GM12878 (cell line): ENCODE measurements at regions not wholly inside any gene's neighbourhood (a gene's known extent, or its start where the extent isn't known, plus 50 kb on each side); places are given as distances from the start of the nearest gene placed in this dataset.

Experiments
- ATAC-seq: fragments of 200-7000 bp; cut with Tn5 transposase; 3 replicates; pipeline ENCODE4 v1.9.1; 2020; ENCODE audit warnings: mild to moderate bottlenecking, moderate library complexity
- BruUV-seq: library from RNA; stranded (reverse); fragments of 400-500 nt; replicated peaks from 2 replicates; lab custom pipeline; 2021; lab: Mats Ljungman, UMichigan
- CTCF ChIA-PET: fragments of 300-600 bp; sonication (Branson Sonifier 250); formaldehyde crosslinking; extraction: SDS; loops from one replicate; lab custom pipeline; 2021; ENCODE audit warnings: inconsistent platforms; lab: Yijun Ruan, JAX
- POLR2A ChIA-PET: fragments of 350-600 bp; formaldehyde crosslinking; extraction: SDS; loops from one replicate; lab custom pipeline; 2021; ENCODE audit warnings: inconsistent platforms; lab: Charles Lee
- RAD21 ChIA-PET: fragments of 300-600 bp; sonication (Branson Sonifier 250); formaldehyde crosslinking; loops from one replicate; lab custom pipeline; 2023; ENCODE audit warnings: antibody characterized with exemption; ENCODE audit not compliant: unreplicated experiment; lab: Charles Lee
- SMC1A ChIA-PET: fragments of 300-600 bp; sonication (Branson Sonifier 250); formaldehyde crosslinking; loops from one replicate; lab custom pipeline; 2023; ENCODE audit not compliant: unreplicated experiment, uncharacterized antibody; lab: Charles Lee
- DNase-seq: peaks from one replicate; pipeline ENCODE4 v3.0.0-alpha.2; 2011; ENCODE audit warnings: low read depth, low spot score
- FAIRE-seq: peaks from 3 replicates; lab custom pipeline; 2011; peaks lifted over from hg19 to GRCh38; lab: Jason Lieb, UNC
- H2AFZ ChIP-seq: 2 replicates; pipeline ENCODE4 v1.6.0; 2011; ENCODE audit warnings: low read depth, low read length, control low read depth; ENCODE audit not compliant: control insufficient read depth
- H3K27ac ChIP-seq: 2 replicates; pipeline ENCODE4 v1.5.1; 2011; ENCODE audit warnings: control low read depth; ENCODE audit not compliant: control insufficient read depth, insufficient read depth
- H3K27me3 ChIP-seq, 2 experiments: replicated peaks in 1 of 2; 2 replicates each; pipeline versions ENCODE4 v1.6.0 to v1.6.1; 2011; ENCODE audit warnings: low read length in 1 of 2; ENCODE audit not compliant: control insufficient read depth in 2 of 2, insufficient read depth in 2 of 2
- H3K36me3 ChIP-seq, 2 experiments: 2 replicates each; pipeline ENCODE4 v1.5.1; 2011; ENCODE audit warnings: low read length in 1 of 2; ENCODE audit not compliant: control insufficient read depth in 2 of 2, insufficient read depth in 2 of 2
- H3K4me1 ChIP-seq: 2 replicates; pipeline ENCODE4 v1.6.1; 2011; ENCODE audit warnings: mild to moderate bottlenecking, low read length, moderate library complexity, mixed read lengths; ENCODE audit not compliant: control insufficient read depth, insufficient read depth
- H3K4me2 ChIP-seq: 2 replicates; pipeline ENCODE4 v1.6.0; 2011; ENCODE audit warnings: control low read depth; ENCODE audit not compliant: control insufficient read depth, insufficient read depth
- H3K4me3 ChIP-seq: fragments of 200-600 bp; sonication (generic); 2 replicates; pipeline ENCODE4 v1.5.1; 2016
- H3K79me2 ChIP-seq: 2 replicates; pipeline ENCODE4 v1.6.0; 2011; ENCODE audit warnings: low read length; ENCODE audit not compliant: control insufficient read depth, insufficient read depth
- H3K9ac ChIP-seq: 2 replicates; pipeline ENCODE4 v1.8.0; 2011; ENCODE audit warnings: low read length, control low read depth, mixed read lengths; ENCODE audit not compliant: control insufficient read depth, insufficient read depth
- H3K9me3 ChIP-seq: replicated peaks from 3 replicates; pipeline ENCODE4 v1.5.1; 2011; ENCODE audit warnings: mild to moderate bottlenecking, low read length; ENCODE audit not compliant: control insufficient read depth, insufficient read depth
- H4K20me1 ChIP-seq: 2 replicates; pipeline ENCODE4 v1.6.0; 2011; ENCODE audit not compliant: control insufficient read depth, insufficient read depth
- CUX1 ChIP-seq: IDR thresholded peaks from 2 replicates; pipeline ENCODE4 v1.6.1; 2012; ENCODE audit warnings: improper control_type of control experiment, low read depth, low read length; ENCODE audit not compliant: insufficient replicate concordance
- E2F8 ChIP-seq: fragments of 450-650 bp; IDR thresholded peaks from 2 replicates; pipeline ENCODE4 v1.6.1; 2018; ENCODE audit warnings: mild to moderate bottlenecking, low read depth, moderate library complexity; ENCODE audit not compliant: partially characterized antibody
- IRF5 ChIP-seq: fragments of 450-650 bp; IDR thresholded peaks from 2 replicates; pipeline ENCODE4 v1.6.1; 2017; ENCODE audit warnings: borderline replicate concordance
- RB1 ChIP-seq: fragments of 450-650 bp; formaldehyde crosslinking; IDR thresholded peaks from 2 replicates; pipeline ENCODE4 v1.6.1; 2017; ENCODE audit warnings: mild to moderate bottlenecking, borderline replicate concordance
- SREBF2 ChIP-seq: IDR thresholded peaks from 2 replicates; pipeline ENCODE4 v1.6.1; 2012; ENCODE audit warnings: mild to moderate bottlenecking, low read length
- TCF12 ChIP-seq: IDR thresholded peaks from 2 replicates; pipeline ENCODE4 v1.6.1; 2011; ENCODE audit warnings: low read depth, mild to moderate bottlenecking, low read length
- WGBS: methylation state at CpG from one replicate; pipeline ENCODE4 v1.1.6; 2016; ENCODE audit warnings: low lambda C conversion rate; ENCODE audit not compliant: insufficient replicate concordance, insufficient coverage; ENCODE audit errors: missing lambda C conversion rate; 5-methylcytosine and 5-hydroxymethylcytosine counted together
- in situ Hi-C: fragments of 300-500 bp; cut with MboI; formaldehyde crosslinking; loops from 9 replicates; pipeline ENCODE4 v1.14.3; 2018; ENCODE audit warnings: mixed read lengths
- intact Hi-C: fragments of 100-400 bp; cut with micrococcal nuclease; formaldehyde crosslinking; loops from one replicate; pipeline ENCODE4 v1.14.2; 2022; ENCODE audit not compliant: unreplicated experiment

- no peak for TF ChIP-seq IRF5
Measured at GRCh38 chr7:42753811-42754363, 158.0 kb downstream of the C7orf25 start (continued).

GRCh38 chr7:42753367-42753766 is 158.5 kb downstream of the C7orf25 start:
- H3K79me2 ChIP-seq = no peaks in the 10 kb centered on the region
- no peaks in the 10 kb centered on the region; a peak in 1 of 4 replicates for H3K27me3 ChIP-seq
- no peak for FAIRE-seq
- H4K20me1 ChIP-seq = no peaks in the 10 kb centered on the region
- WGBS = 53% methylated on average over 2 of the region's 2 CpGs
- H3K27ac ChIP-seq = no peak overlapping the region
- TF ChIP-seq TCF12 = no peak
- no peak for DNase-seq
- H3K36me3 ChIP-seq = no peaks in the 10 kb centered on the region
- H3K4me1 ChIP-seq = no peaks in the 10 kb centered on the region
- BruUV-seq = no TSS peak
- intact Hi-C loops = no loop called here
- H3K9me3 ChIP-seq = no peaks in the 10 kb centered on the region
- no peak overlapping the region for H2AFZ ChIP-seq
- ChIA-PET CTCF (no interaction called here), POLR2A (no interaction called here), SMC1A (no interaction called here), RAD21 (no interaction called here)
- H3K4me2 ChIP-seq = no peak overlapping the region
- no peak for ATAC-seq
- H3K4me3 ChIP-seq = no peak overlapping the region
- in situ Hi-C loops = no loop called here
- no peak overlapping the region for H3K9ac ChIP-seq

- 8% methylated on average over 4 of the region's 4 CpGs for WGBS
- Histone ChIP-seq H3K27me3 (no peaks in the 10 kb centered on the region; a peak in 1 of 4 replicates), H3K4me3 (no peak overlapping the region), H4K20me1 (no peaks in the 10 kb centered on the region), H3K9ac (no peak overlapping the region), H3K27ac (no peak overlapping the region), H3K4me2 (no peak overlapping the region), H3K9me3 (no peaks in the 10 kb centered on the region), H3K79me2 (no peaks in the 10 kb centered on the region), H2AFZ (no peak overlapping the region), H3K36me3 (no peaks in the 10 kb centered on the region), H3K4me1 (no peaks in the 10 kb centered on the region)
- in situ Hi-C loops = no loop called here
- ChIA-PET POLR2A (no interaction called here), SMC1A (no interaction called here), RAD21 (no interaction called here), CTCF (no interaction called here)
- no peak for FAIRE-seq
- no TSS peak for BruUV-seq
- intact Hi-C loops = no loop called here
- DNase-seq = no peak
- ATAC-seq = no peak
- TF ChIP-seq CUX1 = no peak
- TF ChIP-seq SREBF2 = no peak
- no peak for TF ChIP-seq E2F8
- TF ChIP-seq RB1 = no peak
Measured at GRCh38 chr7:42750172-42750571, 161.7 kb downstream of the C7orf25 start.
